GM12878 (cell line): ENCODE measurements at regions not wholly inside any gene's neighbourhood (a gene's known extent, or its start where the extent isn't known, plus 50 kb on each side); places are given as distances from the start of the nearest gene placed in this dataset.

Experiments
- ATF2 ChIP-seq: IDR thresholded peaks from 2 replicates; pipeline ENCODE4 v1.6.1; 2012; ENCODE audit warnings: low read length, inconsistent platforms
- BCL11A ChIP-seq: IDR thresholded peaks from 2 replicates; pipeline ENCODE4 v1.6.1; 2011; ENCODE audit warnings: low read depth, low read length
- CHD1 ChIP-seq: IDR thresholded peaks from 2 replicates; pipeline ENCODE4 v1.6.1; 2012; ENCODE audit warnings: low read depth, low read length, improper control_type of control experiment
- CHD2 ChIP-seq: IDR thresholded peaks from 2 replicates; pipeline ENCODE4 v1.6.1; 2011; ENCODE audit warnings: low read depth, low read length, improper control_type of control experiment, borderline replicate concordance
- CHD4 ChIP-seq: fragments of 200-600 bp; sonication (generic); IDR thresholded peaks from 2 replicates; pipeline ENCODE4 v1.6.1; 2016; ENCODE audit warnings: mild to moderate bottlenecking
- HSF1 ChIP-seq: fragments of 150-350 bp; IDR thresholded peaks from 2 replicates; pipeline ENCODE4 v1.6.1; 2014; ENCODE audit warnings: mild to moderate bottlenecking, low read depth, low read length
- MTA3 ChIP-seq: IDR thresholded peaks from 2 replicates; pipeline ENCODE4 v1.6.1; 2012; ENCODE audit warnings: low read length, inconsistent platforms, borderline replicate concordance
- MXI1 ChIP-seq: fragments of 150-350 bp; IDR thresholded peaks from 2 replicates; pipeline ENCODE4 v1.6.1; 2011; ENCODE audit warnings: low read depth, mild to moderate bottlenecking, inconsistent platforms, low read length, improper control_type of control experiment
- MYC ChIP-seq: IDR thresholded peaks from 2 replicates; pipeline ENCODE4 v1.6.1; 2011; ENCODE audit warnings: mild to moderate bottlenecking, low read length, moderate library complexity, inconsistent platforms; ENCODE audit not compliant: insufficient read depth, insufficient replicate concordance, insufficient read length, severe bottlenecking
- NBN ChIP-seq: fragments of 450-650 bp; IDR thresholded peaks from 2 replicates; pipeline ENCODE4 v1.6.1; 2016
- NR2C1 ChIP-seq: fragments of 450-650 bp; IDR thresholded peaks from 2 replicates; pipeline ENCODE4 v1.6.1; 2017; ENCODE audit warnings: antibody characterized with exemption, mild to moderate bottlenecking, moderate library complexity
- NR2F1 ChIP-seq: fragments of 450-650 bp; conservative IDR thresholded peaks from 2 replicates; pipeline ENCODE4 v1.6.1; 2017; ENCODE audit warnings: mild to moderate bottlenecking
- POLR2A ChIP-seq: IDR thresholded peaks from 2 replicates; pipeline ENCODE4 v1.6.1; 2011; ENCODE audit warnings: low read depth, mild to moderate bottlenecking, low read length
- RAD51 ChIP-seq: fragments of 450-650 bp; IDR thresholded peaks from 2 replicates; pipeline ENCODE4 v1.6.1; 2016; ENCODE audit warnings: moderate library complexity, mild to moderate bottlenecking, inconsistent platforms
- RCOR1 ChIP-seq: conservative IDR thresholded peaks from 2 replicates; pipeline ENCODE4 v1.6.1; 2012; ENCODE audit warnings: low read depth, low read length, improper control_type of control experiment
- SMC3 ChIP-seq: IDR thresholded peaks from 2 replicates; pipeline ENCODE4 v1.6.1; 2011; ENCODE audit warnings: low read length, improper control_type of control experiment, borderline replicate concordance
- SPI1 ChIP-seq: IDR thresholded peaks from 2 replicates; pipeline ENCODE4 v1.6.1; 2011; ENCODE audit warnings: low read depth, mild to moderate bottlenecking, low read length, moderate library complexity, borderline replicate concordance; ENCODE audit not compliant: insufficient read depth
- TCF12 ChIP-seq: IDR thresholded peaks from 2 replicates; pipeline ENCODE4 v1.6.1; 2011; ENCODE audit warnings: low read depth, mild to moderate bottlenecking, low read length
- ZBED1 ChIP-seq: IDR thresholded peaks from 2 replicates; pipeline ENCODE4 v1.6.1; 2016; ENCODE audit warnings: borderline replicate concordance
- ZBTB11 ChIP-seq: fragments of 450-650 bp; formaldehyde crosslinking; IDR thresholded peaks from 2 replicates; pipeline ENCODE4 v1.5.0; 2022; ENCODE audit warnings: mild to moderate bottlenecking, missing genetic modification characterization
- ZNF207 ChIP-seq: fragments of 450-650 bp; IDR thresholded peaks from 2 replicates; pipeline ENCODE4 v1.6.1; 2014; ENCODE audit warnings: antibody characterized with exemption, mild to moderate bottlenecking, borderline replicate concordance
- TF ChIP-seq, protein P1 (sequence below): fragments of 450-650 bp; IDR thresholded peaks from 2 replicates; pipeline ENCODE4 v1.6.1; 2014; ENCODE audit warnings: mild to moderate bottlenecking
- TF ChIP-seq, protein P2 (sequence below): fragments of 450-650 bp; formaldehyde crosslinking; IDR thresholded peaks from 2 replicates; pipeline ENCODE4 v1.4.0; 2020; ENCODE audit warnings: mild to moderate bottlenecking, moderate library complexity

DNA sequence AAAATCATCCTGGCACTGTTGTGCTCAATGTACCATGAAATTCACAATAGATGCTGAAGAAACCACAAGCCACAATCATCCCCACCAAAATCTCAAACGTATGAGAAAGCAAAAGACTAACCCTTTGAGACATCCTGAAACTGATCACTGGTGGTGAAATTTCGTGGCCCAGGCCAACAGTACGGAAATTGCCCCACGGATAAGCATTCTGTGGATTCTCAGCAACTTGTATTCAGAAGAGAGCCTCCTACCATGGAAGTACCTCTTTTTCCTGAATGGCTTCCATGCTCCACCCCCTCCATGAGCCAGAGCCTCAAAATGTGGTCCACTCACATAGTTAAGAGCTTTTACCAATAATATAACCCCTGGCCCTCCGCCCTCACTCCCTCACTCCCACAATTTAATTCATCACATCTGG, 163.9 kb upstream of the AUTS2 start (continued):
- TF ChIP-seq NR2F1 (no peak), RAD51 (no peak), SPI1 (no peak), TCF12 (no peak), ATF2 (peak; percentile 50; the same call in 1 of the 2 replicates), RCOR1 (no peak), ZBED1 (no peak), MXI1 (no peak), ZNF207 (no peak), SMC3 (no peak), MYC (no peak), BCL11A (peak; percentile 59), CHD4 (no peak), HSF1 (no peak), MTA3 (0 out of 2 replicates have a peak, but pooled peaks have one; percentile 40), NBN (no peak), ZBTB11 (CRISPR knock-in tag) (no peak), NR2C1 (no peak), POLR2A (no peak), CHD1 (no peak), CHD2 (no peak)
- TF ChIP-seq, protein P1, sequence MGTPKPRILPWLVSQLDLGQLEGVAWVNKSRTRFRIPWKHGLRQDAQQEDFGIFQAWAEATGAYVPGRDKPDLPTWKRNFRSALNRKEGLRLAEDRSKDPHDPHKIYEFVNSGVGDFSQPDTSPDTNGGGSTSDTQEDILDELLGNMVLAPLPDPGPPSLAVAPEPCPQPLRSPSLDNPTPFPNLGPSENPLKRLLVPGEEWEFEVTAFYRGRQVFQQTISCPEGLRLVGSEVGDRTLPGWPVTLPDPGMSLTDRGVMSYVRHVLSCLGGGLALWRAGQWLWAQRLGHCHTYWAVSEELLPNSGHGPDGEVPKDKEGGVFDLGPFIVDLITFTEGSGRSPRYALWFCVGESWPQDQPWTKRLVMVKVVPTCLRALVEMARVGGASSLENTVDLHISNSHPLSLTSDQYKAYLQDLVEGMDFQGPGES = no peak
- TF ChIP-seq, protein P2, sequence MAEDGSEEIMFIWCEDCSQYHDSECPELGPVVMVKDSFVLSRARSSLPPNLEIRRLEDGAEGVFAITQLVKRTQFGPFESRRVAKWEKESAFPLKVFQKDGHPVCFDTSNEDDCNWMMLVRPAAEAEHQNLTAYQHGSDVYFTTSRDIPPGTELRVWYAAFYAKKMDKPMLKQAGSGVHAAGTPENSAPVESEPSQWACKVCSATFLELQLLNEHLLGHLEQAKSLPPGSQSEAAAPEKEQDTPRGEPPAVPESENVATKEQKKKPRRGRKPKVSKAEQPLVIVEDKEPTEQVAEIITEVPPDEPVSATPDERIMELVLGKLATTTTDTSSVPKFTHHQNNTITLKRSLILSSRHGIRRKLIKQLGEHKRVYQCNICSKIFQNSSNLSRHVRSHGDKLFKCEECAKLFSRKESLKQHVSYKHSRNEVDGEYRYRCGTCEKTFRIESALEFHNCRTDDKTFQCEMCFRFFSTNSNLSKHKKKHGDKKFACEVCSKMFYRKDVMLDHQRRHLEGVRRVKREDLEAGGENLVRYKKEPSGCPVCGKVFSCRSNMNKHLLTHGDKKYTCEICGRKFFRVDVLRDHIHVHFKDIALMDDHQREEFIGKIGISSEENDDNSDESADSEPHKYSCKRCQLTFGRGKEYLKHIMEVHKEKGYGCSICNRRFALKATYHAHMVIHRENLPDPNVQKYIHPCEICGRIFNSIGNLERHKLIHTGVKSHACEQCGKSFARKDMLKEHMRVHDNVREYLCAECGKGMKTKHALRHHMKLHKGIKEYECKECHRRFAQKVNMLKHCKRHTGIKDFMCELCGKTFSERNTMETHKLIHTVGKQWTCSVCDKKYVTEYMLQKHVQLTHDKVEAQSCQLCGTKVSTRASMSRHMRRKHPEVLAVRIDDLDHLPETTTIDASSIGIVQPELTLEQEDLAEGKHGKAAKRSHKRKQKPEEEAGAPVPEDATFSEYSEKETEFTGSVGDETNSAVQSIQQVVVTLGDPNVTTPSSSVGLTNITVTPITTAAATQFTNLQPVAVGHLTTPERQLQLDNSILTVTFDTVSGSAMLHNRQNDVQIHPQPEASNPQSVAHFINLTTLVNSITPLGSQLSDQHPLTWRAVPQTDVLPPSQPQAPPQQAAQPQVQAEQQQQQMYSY = no peak
